ENCODE measurements at regions not wholly inside any gene's neighbourhood (a gene's known extent, or its start where the extent isn't known, plus 50 kb on each side); places are given as distances from the start of the nearest gene placed in this dataset.

- in situ Hi-C loops (cut with HindIII; ENCODE audit: low sequenced_read_pairs) = no loop called here
- no peak overlapping the region for H3K4me3 ChIP-seq (ENCODE audit: low read depth, low read length)
- no peak for TF ChIP-seq CTCF (IDR thresholded peaks at IDR 0.05; ENCODE audit: low read depth, low read length, missing control alignments)
- no peak for DNase-seq (ENCODE audit: low read depth)
Observed at GRCh38 chrX:22378296-22378695, 105.6 kb downstream of the CBLL2 start.

- no peak for TF ChIP-seq CTCF (IDR thresholded peaks at IDR 0.05; ENCODE audit: low read depth, low read length, missing control alignments)
- DNase-seq (ENCODE audit: low read depth) = no peak
- in situ Hi-C loops (cut with HindIII; ENCODE audit: low sequenced_read_pairs) = no loop called here
- H3K4me3 ChIP-seq (ENCODE audit: low read depth, low read length) = no peak overlapping the region
Observed at GRCh38 chrX:22383988-22384387, 111.3 kb downstream of the CBLL2 start.

GRCh38 chrX:22389556-22390179, 117.0 kb downstream of the CBLL2 start:
- in situ Hi-C loops (cut with HindIII; ENCODE audit: low sequenced_read_pairs) = no loop called here
- no peak overlapping the region for H3K4me3 ChIP-seq (ENCODE audit: low read depth, low read length)
- DNase-seq (ENCODE audit: low read depth) = peak; percentile 51
- TF ChIP-seq CTCF (IDR thresholded peaks at IDR 0.05; ENCODE audit: low read depth, low read length, missing control alignments) = no peak

- no peak for TF ChIP-seq CTCF (IDR thresholded peaks at IDR 0.05; ENCODE audit: low read depth, low read length, missing control alignments)
- H3K4me3 ChIP-seq (ENCODE audit: low read depth, low read length) = no peak overlapping the region
- DNase-seq (ENCODE audit: low read depth) = no peak
- in situ Hi-C loops (cut with HindIII; ENCODE audit: low sequenced_read_pairs) = no loop called here
Observed at GRCh38 chrX:22392133-22392948, 119.6 kb downstream of the CBLL2 start.

GRCh38 chrX:22395372-22395771, 122.7 kb downstream of the CBLL2 start:
- H3K4me3 ChIP-seq (ENCODE audit: low read depth, low read length) = no peak overlapping the region
- in situ Hi-C loops (cut with HindIII; ENCODE audit: low sequenced_read_pairs) = no loop called here
- no peak for TF ChIP-seq CTCF (IDR thresholded peaks at IDR 0.05; ENCODE audit: low read depth, low read length, missing control alignments)
- DNase-seq (ENCODE audit: low read depth) = no peak

- TF ChIP-seq CTCF (IDR thresholded peaks at IDR 0.05; ENCODE audit: low read depth, low read length, missing control alignments) = no peak
- no peak for DNase-seq (ENCODE audit: low read depth)
- H3K4me3 ChIP-seq (ENCODE audit: low read depth, low read length) = no peak overlapping the region
- in situ Hi-C loops (cut with HindIII; ENCODE audit: low sequenced_read_pairs) = no loop called here
Observed at GRCh38 chrX:22396408-22396807, 123.7 kb downstream of the CBLL2 start.

Data from astrocyte of the cerebellum (primary cell).